BLaER1 (cell line): ENCODE measurements at regions not wholly inside any gene's neighbourhood (a gene's known extent, or its start where the extent isn't known, plus 50 kb on each side); places are given as distances from the start of the nearest gene placed in this dataset.

Experiments
- H3K27ac ChIP-seq: shearing (Covaris generic); formaldehyde crosslinking; 2 replicates; pipeline ENCODE4 v1.8.1; 2022
- H3K27me3 ChIP-seq: shearing (Covaris generic); formaldehyde crosslinking; 2 replicates; pipeline ENCODE4 v1.8.1; 2022
- H3K36me3 ChIP-seq: shearing (Covaris generic); formaldehyde crosslinking; 2 replicates; pipeline ENCODE4 v1.8.1; 2022
- H3K4me1 ChIP-seq: shearing (Covaris generic); formaldehyde crosslinking; 2 replicates; pipeline ENCODE4 v1.8.1; 2022
- H3K4me2 ChIP-seq: shearing (Covaris generic); formaldehyde crosslinking; 2 replicates; pipeline ENCODE4 v1.8.1; 2022
- H3K4me3 ChIP-seq: shearing (Covaris generic); formaldehyde crosslinking; 2 replicates; pipeline ENCODE4 v1.8.1; 2022
- H3K9ac ChIP-seq: shearing (Covaris generic); formaldehyde crosslinking; 2 replicates; pipeline ENCODE4 v1.8.1; 2022
- H3K9me3 ChIP-seq: shearing (Covaris generic); formaldehyde crosslinking; 2 replicates; pipeline ENCODE4 v1.8.1; 2022
- H4K20me1 ChIP-seq: shearing (Covaris generic); formaldehyde crosslinking; 2 replicates; pipeline ENCODE4 v1.8.1; 2022
- Cebpa-rat ChIP-seq: shearing (Covaris generic); IDR thresholded peaks from 2 replicates; pipeline ENCODE4 v1.8.1; 2022

- TF ChIP-seq Cebpa-rat, result no peak
- no peak overlapping the region for H3K4me3 ChIP-seq
- H3K27me3 ChIP-seq, result no peaks in the 10 kb centered on the region
- no peaks in the 10 kb centered on the region for H3K9me3 ChIP-seq
- no peaks in the 10 kb centered on the region for H4K20me1 ChIP-seq
- H3K4me1 ChIP-seq, result no peaks in the 10 kb centered on the region
- no peak overlapping the region for H3K4me2 ChIP-seq
- no peaks in the 10 kb centered on the region for H3K36me3 ChIP-seq
- no peak overlapping the region for H3K9ac ChIP-seq
- H3K27ac ChIP-seq, result no peak overlapping the region
These were observed 332.6 kb upstream of the GHITM start for GRCh38 chr10:83806717-83807116.

GRCh38 chr10:83809001-83809400 lies 330.3 kb upstream of the GHITM start:
- Histone ChIP-seq H3K36me3 (no peaks in the 10 kb centered on the region), H3K9ac (no peak overlapping the region), H4K20me1 (no peaks in the 10 kb centered on the region), H3K9me3 (no peaks in the 10 kb centered on the region), H3K27me3 (no peaks in the 10 kb centered on the region), H3K27ac (no peak overlapping the region), H3K4me1 (no peaks in the 10 kb centered on the region), H3K4me2 (no peak overlapping the region), H3K4me3 (no peak overlapping the region)
- TF ChIP-seq Cebpa-rat, result no peak

- Histone ChIP-seq H3K27me3 (no peaks in the 10 kb centered on the region), H4K20me1 (no peaks in the 10 kb centered on the region), H3K4me1 (peaks cover 16% of the 10 kb centered on the region), H3K4me3 (no peak overlapping the region), H3K9me3 (peaks cover 7% of the 10 kb centered on the region; the same call in 1 of the 2 replicates), H3K27ac (no peak overlapping the region), H3K36me3 (no peaks in the 10 kb centered on the region), H3K9ac (no peak overlapping the region), H3K4me2 (no peak overlapping the region)
- TF ChIP-seq Cebpa-rat, result no peak
These were observed 322.4 kb upstream of the GHITM start for GRCh38 chr10:83816942-83817341.

GRCh38 chr10:83817797-83818196 lies 321.5 kb upstream of the GHITM start:
- Histone ChIP-seq H4K20me1 (no peaks in the 10 kb centered on the region), H3K27ac (no peak overlapping the region), H3K9ac (no peak overlapping the region), H3K4me1 (peaks cover 16% of the 10 kb centered on the region), H3K4me3 (no peak overlapping the region), H3K4me2 (no peak overlapping the region), H3K27me3 (no peaks in the 10 kb centered on the region), H3K36me3 (no peaks in the 10 kb centered on the region), H3K9me3 (peaks cover 7% of the 10 kb centered on the region; the same call in 1 of the 2 replicates)
- no peak for TF ChIP-seq Cebpa-rat

GRCh38 chr10:83819609-83820008 lies 319.7 kb upstream of the GHITM start:
- Histone ChIP-seq H4K20me1 (no peaks in the 10 kb centered on the region), H3K9ac (no peak overlapping the region), H3K27ac (no peak overlapping the region), H3K27me3 (no peaks in the 10 kb centered on the region), H3K36me3 (no peaks in the 10 kb centered on the region), H3K4me2 (peak overlapping the region; percentile 35), H3K9me3 (peaks cover 7% of the 10 kb centered on the region; the same call in 1 of the 2 replicates), H3K4me3 (no peak overlapping the region), H3K4me1 (peaks cover 16% of the 10 kb centered on the region)
- TF ChIP-seq Cebpa-rat, result no peak

- Histone ChIP-seq H3K27ac (no peak overlapping the region), H3K4me1 (peaks cover 16% of the 10 kb centered on the region), H3K9ac (no peak overlapping the region), H3K4me3 (no peak overlapping the region), H3K36me3 (no peaks in the 10 kb centered on the region), H3K9me3 (peaks cover 7% of the 10 kb centered on the region; the same call in 1 of the 2 replicates), H4K20me1 (no peaks in the 10 kb centered on the region), H3K4me2 (peak overlapping the region; percentile 35), H3K27me3 (no peaks in the 10 kb centered on the region)
- TF ChIP-seq Cebpa-rat, result no peak
These were observed 319.3 kb upstream of the GHITM start for GRCh38 chr10:83820033-83820432.

GRCh38 chr10:83824099-83824498 lies 315.2 kb upstream of the GHITM start:
- H3K4me2 ChIP-seq, result no peak overlapping the region
- H3K9ac ChIP-seq, result no peak overlapping the region
- H4K20me1 ChIP-seq, result no peaks in the 10 kb centered on the region
- no peak overlapping the region for H3K4me3 ChIP-seq
- H3K27me3 ChIP-seq, result no peaks in the 10 kb centered on the region
- peaks cover 12% of the 10 kb centered on the region for H3K4me1 ChIP-seq
- H3K27ac ChIP-seq, result no peak overlapping the region
- no peak for TF ChIP-seq Cebpa-rat
- H3K9me3 ChIP-seq, result peaks cover 7% of the 10 kb centered on the region; the same call in 1 of the 2 replicates
- no peaks in the 10 kb centered on the region for H3K36me3 ChIP-seq

GRCh38 chr10:83834096-83834495 lies 305.2 kb upstream of the GHITM start:
- Histone ChIP-seq H3K27ac (no peak overlapping the region), H3K27me3 (no peaks in the 10 kb centered on the region), H3K36me3 (no peaks in the 10 kb centered on the region), H3K4me2 (no peak overlapping the region), H3K4me3 (no peak overlapping the region), H3K9me3 (0 out of 2 replicates have a peak, but pooled peaks cover 6% of the 10 kb centered on the region), H3K9ac (no peak overlapping the region), H4K20me1 (no peaks in the 10 kb centered on the region), H3K4me1 (no peaks in the 10 kb centered on the region)
- TF ChIP-seq Cebpa-rat, result no peak

- no peak for TF ChIP-seq Cebpa-rat
- H4K20me1 ChIP-seq, result no peaks in the 10 kb centered on the region
- no peaks in the 10 kb centered on the region for H3K27me3 ChIP-seq
- no peak overlapping the region for H3K4me3 ChIP-seq
- H3K36me3 ChIP-seq, result no peaks in the 10 kb centered on the region
- no peaks in the 10 kb centered on the region for H3K9me3 ChIP-seq
- H3K4me1 ChIP-seq, result no peaks in the 10 kb centered on the region
- H3K4me2 ChIP-seq, result no peak overlapping the region
- H3K27ac ChIP-seq, result no peak overlapping the region
- no peak overlapping the region for H3K9ac ChIP-seq
These were observed 303.2 kb upstream of the GHITM start for GRCh38 chr10:83835945-83836745.

GRCh38 chr10:83848677-83849076 lies 290.6 kb upstream of the GHITM start:
- no peaks in the 10 kb centered on the region for H4K20me1 ChIP-seq
- no peak overlapping the region for H3K4me3 ChIP-seq
- no peaks in the 10 kb centered on the region for H3K9me3 ChIP-seq
- no peak overlapping the region for H3K4me2 ChIP-seq
- H3K4me1 ChIP-seq, result no peaks in the 10 kb centered on the region
- no peaks in the 10 kb centered on the region for H3K36me3 ChIP-seq
- no peak for TF ChIP-seq Cebpa-rat
- no peak overlapping the region for H3K27ac ChIP-seq
- no peaks in the 10 kb centered on the region for H3K27me3 ChIP-seq
- H3K9ac ChIP-seq, result no peak overlapping the region
